Stimulated activated CD8-positive, alpha-beta memory T cell treated with anti-CD3 and anti-CD28 coated beads, Interleukin-15, amount 100 ng/mL, for 24 hours (primary cell): ENCODE measurements at regions not wholly inside any gene's neighbourhood (a gene's known extent, or its start where the extent isn't known, plus 50 kb on each side); places are given as distances from the start of the nearest gene placed in this dataset.
"Not testable (repeated sequence)": the region's sequence is repeated elsewhere in the genome, so short reads cannot be mapped to it uniquely, and the experiment has no call there.

ENCODE experiments used
- DNase-seq: peaks from one replicate; pipeline ENCODE4 v3.0.0-alpha.2; 2020; ENCODE audit warnings: low read depth

DNA sequence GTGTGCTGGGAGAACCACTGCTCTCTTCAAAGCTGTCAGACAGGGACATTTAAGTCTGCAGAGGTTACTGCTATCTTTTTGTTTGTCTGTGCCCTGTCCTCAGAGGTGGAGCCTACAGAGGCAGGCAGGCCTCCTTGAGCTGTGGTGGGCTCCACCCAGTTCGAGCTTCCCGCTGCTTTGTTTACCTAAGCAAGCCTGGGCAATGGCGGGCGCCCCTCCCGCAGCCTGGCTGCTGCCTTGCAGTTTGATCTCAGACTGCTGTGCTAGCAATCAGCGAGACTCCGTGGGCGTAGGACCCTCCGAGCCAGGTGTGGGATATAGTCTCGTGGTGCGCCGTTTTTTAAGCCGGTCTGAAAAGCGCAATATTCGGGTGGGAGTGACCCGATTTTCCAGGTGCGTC is 164.0 kb downstream of the HRH4 start:
- DNase-seq, result not testable (repeated sequence)

DNA sequence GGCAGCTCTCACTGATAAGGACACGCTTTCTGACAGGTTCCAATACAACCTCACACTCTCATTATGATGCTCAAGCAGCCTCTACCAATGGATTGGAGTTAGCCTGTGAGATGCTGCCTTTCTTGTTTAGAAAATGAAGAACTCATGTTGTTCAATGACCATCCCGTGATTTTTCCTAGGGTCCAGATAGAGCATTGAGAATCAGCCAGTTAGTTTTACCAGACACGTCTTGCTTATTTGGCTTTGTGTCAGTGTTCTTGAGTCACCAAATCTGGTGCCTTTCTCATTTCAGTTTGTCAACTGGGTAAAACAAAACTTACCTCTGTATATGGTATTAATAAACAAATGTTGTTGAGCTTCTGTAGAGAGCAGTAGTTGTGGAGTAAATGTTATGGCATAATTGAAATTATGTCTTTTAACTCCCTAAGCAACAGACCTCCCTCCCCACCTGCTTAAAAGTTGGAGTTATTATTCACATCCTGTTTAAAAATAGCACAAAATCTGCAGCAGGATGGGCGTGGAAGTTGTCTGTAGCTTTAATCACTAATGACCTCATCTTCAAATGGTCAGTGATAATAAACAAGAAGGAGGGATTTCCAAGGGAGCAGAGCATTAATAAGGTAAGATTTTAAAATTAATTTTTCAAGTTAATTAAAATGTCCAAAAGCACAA is 167.3 kb downstream of the HRH4 start:
- DNase-seq, result no peak

DNA sequence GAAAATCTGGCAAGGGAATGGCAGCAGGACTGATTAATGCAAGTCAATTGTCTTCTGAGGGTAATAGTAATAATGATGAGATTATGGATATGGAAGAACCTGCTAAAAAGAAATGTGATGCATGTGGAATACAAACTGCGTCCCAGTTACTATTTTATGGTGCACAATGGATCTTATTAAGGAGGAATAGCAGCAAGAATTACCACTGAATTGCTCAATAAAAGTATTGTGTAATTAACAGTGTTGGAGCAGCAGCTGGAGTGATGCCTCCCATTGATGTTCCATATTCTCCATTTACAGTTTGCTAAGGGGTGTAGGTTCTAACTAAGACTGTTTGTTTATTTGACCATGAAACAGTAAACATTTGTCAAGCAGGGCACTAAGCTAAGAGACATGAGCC is 167.9 kb downstream of the HRH4 start:
- DNase-seq, result no peak

DNA sequence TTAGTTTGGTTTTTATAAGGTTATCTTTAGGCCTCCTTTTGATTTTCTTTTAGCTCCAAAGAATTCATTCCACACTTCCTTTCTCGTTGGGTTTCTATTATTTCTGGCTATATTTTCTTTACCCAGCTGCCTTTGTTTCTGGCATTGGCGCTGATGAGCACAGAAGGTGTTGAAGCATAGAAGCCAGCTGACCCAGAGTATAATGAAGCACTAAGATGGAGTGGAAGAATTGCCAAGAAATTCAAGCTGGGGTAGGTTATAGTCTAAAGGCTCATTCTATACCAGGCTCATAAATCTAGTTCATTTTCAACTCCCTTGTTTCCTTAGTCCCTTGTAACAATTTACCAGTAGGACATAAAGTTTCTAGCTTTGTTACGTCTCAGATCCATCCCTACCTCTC is 169.5 kb downstream of the HRH4 start:
- DNase-seq, result no peak

DNA sequence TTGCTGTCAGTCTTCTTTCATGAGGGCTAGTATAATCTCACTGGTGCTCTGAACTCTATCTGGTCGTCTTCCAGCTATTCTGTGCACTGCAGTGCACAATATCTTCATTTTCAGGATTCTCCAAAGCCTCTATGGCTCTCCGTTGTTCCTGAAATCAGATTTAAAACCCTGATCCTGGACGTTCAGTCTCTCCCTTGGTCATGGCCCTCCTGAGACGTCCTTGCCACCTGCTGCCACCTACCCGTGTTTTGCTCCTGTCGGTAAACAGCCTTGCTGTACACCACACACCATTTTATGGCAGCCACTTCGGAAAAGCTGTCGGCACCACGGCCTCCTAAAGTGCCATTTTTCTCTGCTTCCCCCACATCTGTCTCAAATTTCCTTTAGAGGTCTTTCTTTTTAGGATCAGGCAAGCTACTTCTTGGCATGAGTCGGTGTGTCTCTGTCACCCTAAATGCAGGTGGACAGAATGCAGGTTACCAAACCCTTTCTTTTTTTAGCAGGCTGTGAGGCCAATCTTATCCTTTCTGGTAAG is 170.0 kb downstream of the HRH4 start:
- no peak for DNase-seq

DNA sequence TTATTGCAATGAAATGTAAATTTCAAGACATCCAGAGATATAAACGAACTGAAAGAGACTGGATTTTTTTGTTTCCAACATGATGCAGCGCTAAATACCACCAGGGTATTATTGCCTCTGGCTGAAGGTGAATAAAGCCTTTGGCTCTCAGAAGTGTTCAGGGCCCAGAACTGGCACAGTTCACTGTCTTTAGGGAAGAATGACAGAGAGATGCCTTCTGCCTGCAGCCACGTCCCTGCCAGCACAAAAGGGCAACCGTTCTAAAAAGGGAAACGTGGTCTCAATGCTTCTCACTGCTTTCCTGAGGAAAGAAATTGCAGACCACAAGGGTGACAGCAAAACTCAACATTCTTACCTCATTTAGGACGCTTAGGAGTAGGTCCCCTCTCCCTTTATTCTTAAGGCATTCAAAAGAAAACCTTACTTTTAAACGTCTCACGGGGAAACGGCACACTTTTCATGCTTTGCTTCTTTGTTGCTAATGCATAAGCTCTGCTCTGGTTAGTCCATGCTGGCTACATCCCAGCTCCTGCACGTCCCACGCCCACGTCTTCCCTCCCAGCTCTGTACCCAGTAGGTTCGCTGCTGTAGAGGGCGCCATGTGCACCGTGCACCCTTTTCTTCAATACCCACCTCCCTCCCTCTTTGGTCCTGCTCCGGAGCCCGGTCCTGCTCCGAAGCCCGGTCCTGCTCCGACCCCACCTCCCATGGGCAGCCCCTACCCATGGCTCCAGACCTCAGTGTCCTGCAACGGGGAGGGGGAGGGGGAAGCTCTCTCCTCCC is 171.0 kb downstream of the HRH4 start:
- no peak for DNase-seq

DNA sequence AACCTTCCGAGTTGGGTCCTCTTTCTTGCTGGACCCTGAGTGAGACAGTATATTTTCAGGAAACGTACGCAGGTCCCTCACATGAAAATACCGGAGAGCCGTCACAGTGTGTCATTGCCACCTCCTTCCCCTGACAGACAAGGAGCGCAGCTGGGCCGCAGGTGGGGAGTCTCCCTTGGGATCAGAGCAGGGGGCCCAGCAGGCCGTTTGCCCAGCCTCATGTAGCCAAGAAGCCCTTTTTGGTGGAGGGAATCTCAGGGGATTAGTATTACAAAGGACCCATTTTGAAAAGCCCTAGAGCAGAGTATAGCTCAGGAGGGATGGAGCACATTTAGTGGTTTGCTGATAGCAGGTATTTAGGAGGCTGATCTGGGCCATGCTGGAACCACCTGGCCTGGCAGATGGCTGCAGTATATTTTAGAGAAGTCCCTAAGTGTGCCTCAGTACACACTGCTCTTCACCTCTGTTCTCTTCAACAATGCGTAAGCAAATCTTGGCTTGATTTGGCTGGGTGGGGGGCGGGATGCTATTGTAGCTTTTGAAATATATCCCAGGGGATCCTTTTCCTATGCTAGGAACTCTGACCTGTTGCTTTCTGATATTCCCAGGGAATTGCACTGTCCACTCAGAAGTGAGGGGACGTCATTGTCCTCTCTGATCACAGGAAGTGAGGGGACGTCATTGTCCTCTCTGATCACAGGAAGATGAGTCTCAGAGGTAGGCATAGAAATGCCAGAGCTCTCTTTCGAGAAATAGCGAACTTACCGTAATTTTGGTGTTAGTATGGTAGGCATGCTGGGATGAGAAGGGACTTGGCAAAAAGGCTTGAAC is 171.9 kb downstream of the HRH4 start:
- DNase-seq, result no peak

DNA sequence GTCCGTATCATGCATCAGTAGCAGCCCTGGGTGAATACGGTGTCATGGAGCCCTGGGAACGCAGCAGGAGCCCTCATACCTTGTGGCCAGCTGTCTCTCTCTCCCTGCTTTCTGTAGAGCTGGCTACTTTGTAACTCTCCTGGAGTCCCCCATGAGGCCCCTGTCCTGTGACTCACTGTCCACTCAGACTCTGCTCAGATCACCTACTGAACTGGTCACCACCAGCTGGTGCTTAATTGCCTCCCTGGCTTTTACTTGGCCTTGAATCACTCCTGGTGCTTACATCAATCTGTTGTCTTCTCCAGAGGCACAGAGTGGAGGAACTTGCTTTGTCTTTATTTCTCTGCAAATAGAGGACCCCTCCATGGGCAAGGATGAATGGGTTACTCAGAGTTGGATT is 172.7 kb downstream of the HRH4 start:
- no peak for DNase-seq

DNA sequence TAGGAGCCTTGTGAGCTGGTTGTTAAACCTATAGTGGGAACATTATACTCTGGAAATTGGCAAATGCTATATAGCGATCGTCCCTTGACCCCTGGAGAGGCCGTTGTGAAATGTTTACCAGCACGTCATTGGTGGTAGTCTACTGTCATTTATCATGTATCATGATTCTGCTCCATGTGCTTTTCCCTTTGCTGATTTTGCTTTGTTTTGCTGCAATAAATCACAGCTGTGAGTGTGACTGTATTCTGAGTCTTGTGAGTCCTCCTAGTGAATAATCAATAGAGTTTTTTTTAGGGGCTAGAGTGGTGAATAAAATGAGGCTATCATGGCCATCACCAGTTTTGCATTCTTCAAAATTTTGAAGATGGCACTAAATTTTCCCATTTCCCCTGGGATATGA is 189.1 kb downstream of the HRH4 start:
- DNase-seq, result no peak

DNA sequence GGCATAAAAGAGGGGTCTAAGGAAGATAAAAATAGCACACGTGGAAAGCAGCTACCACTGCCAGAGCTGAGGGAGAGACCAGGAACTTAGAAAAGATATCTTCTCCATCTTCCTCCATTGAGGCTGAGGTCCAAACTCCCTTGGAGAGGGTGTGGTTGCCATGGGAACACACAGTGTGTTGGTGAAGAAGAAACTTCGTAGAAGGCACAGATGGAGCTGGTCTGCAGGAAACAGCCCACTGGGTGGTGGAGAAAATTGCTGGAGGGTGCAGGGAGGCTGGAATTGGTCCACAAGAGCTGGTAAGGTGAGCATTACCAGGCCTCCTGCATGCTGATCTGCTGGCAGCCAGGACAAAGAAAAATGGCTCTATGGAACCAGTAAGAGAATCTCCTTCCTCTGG is 191.0 kb downstream of the HRH4 start:
- no peak for DNase-seq

DNA sequence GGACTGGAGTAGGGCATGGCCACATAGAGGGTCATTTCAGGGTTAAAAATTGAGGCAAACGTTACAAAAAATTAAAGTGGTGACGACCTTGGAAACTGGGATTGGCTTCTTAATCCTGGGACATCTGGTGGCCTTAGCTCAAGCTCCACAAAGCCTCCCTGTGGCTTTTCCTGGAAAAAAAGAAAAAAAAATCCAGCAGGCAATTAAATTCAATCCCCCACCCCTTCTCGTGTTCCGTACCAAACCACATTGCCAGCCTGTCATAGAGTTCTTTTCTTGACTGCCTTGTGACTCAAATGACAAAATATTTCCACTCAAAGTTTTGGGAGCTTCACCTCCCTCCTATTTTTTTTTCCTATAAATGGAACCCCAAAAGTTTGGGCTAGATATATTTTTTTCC is 195.6 kb downstream of the HRH4 start:
- no peak for DNase-seq

DNA sequence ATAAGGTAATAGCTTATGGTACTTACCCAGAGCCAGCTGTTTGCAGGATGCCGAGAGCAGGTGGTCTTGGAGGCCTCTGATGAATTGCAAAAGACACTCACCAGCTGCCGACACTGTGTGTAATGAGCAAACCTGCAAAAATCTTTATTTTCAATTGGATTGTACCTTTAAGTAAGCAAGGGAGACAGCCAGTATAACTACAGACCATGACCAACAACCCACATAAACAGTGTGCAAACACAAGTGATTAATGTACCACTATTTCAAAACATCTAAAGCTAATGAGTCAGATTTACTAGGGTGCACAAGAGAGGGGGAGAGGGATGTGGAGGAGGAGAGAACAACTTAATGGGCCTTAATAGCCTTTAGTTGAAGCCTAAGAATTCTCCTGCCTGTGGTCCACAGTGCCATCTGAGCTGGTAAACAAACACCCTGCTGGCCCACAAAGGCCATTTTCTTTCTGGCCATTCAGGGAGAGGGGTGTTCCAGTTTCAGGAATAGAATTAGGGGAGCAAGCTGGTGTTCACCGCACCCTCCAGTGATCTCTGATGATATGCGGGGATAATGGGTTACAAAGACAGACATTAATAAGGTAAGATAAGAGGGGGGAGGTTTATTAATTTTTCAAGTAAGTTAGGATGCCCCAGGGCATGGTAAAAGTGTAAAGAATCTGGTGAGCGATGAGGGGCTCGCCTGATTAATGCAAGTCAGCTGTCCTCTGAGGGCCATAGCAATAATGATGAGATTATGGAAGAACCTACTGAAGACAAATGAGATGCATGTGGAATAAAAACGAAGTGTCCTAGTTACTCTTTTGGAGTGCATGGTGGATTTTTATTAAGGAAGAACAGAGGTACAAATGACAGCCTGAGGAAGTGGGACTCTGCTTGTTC is 196.4 kb downstream of the HRH4 start:
- DNase-seq, result no peak

DNA sequence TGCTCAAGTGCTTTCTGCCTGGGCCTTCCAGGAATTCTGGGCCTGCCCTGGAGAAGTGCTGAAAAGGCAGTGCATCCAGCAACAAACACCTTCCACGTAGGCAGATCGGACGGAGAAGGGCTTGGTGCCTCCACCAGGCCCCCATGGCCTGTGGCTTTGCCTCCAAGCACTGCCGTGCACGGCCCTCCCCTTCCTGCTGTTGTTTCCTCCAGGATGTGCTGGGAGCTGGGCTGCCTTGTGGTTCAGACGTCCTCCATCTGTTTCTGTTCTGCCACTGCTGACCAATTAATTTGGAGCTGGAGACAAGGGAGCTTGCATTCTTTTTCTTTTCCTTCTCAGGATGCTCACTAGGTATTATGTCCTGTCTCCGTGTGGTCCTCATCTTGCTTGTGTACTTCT is 197.0 kb downstream of the HRH4 start:
- no peak for DNase-seq

DNA sequence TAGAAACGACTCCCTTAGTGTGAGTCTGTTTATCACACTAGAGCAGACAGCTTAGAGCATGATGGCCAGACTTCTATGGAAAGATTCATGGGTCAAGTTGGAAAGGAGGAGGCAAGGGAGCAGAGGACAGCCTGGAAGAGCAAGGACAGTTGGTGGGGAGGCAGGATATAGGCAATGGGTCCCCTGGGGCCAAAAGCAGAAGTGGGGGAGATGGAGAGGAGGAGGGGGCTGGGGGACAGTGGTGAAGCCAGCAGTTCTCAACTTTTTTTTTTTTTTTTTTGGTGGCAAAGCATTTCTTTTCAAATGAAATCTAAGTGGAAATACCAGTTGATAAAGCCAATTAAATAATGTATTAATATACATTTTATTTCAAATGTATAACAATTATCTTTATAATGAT is 197.9 kb downstream of the HRH4 start:
- no peak for DNase-seq

DNA sequence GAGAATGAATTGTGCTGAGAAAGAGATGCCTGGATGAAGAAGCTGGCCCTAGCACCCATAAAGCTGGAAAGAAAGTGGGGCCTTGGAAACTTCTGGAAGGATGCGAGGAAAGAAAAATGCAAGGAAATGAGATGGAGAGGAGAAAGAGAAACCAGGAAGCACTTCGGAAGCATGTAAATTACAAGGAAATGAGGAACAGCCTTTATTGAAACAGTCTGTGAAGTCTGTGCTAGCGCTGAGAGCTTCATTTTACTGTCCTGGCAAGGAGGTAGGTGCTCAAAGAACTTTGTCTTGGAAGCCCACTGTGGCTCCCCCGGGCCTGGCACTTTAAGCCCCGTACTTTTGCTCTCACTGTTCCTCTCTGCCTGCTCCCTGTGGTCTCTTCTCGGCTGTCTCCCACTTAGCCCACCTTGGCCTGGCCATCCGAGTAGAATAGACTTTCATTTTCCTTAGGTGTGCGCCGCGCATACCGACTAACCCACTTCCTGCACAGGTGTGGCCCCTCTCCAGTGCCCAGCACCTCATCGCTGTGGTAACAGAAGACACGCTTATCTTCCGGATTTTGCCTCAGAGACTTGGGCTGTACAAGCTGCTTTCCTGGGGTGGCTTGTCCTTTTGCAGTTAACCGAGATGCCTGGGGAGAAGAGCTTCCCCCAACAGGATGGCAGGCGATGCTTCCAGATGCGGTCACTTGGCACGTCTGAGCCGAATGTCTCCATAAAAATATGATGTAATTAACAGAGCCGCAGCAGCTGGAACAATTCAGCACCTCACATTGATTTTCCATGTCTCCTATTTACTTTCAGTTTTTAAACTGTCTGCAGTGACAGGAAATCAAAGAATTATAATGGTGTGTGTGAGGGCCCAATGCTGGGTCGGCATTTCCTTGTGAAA is 199.6 kb downstream of the HRH4 start:
- DNase-seq, result no peak

DNA sequence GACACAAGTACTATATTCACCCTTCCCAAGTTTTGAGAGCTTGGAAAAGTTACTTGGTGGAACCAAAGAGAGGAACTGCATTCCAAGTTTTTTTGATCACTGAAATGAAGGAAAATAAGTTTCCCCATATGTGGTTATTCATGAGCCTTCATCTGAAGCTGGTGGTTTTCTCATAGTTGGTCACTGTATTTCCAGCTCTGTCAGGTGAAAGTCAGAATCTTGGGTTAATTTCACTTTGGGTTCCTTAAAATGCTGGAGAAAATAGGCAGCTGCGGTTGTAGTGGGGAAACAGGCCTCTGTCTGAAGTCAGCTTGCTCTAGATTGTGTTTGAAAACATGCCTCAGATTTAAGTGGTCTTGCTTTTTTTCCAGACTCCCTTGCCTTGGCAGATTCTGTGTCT is 200.5 kb downstream of the HRH4 start:
- DNase-seq, result no peak

DNA sequence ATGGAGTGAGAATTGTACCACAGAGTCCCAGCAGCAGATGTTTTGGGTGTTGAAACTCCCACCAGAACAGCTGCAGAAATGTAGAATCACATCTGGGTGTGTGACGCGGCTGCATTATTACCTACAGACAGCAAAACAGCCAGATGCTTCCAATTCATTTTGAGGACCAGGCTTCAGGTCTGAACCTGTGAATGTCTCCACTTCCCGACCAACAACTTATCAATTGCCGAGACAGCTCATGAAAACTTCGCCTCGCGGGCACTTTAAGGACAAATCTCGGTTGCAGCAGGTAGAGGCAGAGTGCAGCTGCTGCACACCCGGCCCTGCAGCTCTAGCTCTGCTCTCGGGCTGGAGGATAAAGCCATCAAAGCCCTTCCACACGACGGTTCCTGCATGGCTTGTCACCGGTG is 202.0 kb downstream of the HRH4 start:
- no peak for DNase-seq

DNA sequence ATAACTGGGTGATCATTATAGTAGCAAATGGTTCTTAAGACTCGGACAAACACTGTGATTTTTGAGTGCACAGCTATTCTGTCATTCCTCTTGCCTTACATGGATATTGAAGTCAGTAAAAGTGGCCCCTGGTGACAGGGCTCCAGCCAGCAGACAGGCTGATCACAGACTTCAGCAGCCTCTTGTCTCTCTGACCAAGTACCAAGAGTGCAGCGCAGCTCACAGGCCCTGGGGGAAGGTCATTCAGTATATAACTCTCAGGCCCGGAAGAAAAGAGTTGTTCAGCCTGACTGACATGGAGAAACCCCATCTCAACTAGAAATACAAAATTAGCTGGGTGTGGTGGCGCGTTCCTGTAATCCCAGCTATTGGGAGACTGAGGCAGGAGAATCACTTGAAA is 202.6 kb downstream of the HRH4 start:
- no peak for DNase-seq

DNA sequence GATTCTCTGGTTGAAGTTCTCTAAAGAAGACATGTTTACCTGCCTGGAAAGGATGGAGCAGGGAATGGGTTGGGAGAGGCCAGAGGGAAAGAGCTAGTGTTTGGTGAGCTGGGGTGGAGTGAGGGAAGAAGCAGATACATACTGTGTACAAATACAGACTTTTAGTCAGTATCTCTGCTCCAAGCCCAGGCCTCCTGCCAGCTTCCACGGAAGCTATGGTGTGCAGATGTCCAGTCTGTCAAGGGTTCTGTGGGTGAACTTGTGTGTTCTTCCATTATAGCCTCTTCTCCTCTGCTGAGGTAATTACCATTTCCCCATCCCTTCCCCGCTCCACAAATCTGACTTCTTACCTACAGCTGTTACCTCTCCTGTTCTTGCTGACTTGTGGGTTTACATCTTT is 208.6 kb downstream of the HRH4 start:
- DNase-seq, result no peak

DNA sequence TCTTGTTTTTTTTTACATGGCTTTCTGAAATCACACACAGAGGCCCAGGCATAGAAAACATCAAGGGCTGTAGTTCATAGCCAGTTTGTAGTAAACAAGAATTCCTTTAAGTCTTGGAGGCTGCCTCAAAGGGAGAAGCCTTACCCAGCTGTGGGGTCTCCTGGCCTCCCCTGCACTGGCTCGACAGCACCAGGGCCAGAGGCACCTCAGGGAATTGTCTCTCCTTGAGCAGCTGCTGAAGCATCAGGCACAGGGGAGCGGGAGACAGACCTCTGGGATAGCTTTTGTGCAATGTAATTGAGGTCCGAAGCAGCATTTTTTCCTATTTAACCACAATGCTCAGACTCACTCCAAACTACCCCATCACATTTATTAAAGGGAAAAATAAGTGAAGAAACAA is 209.1 kb downstream of the HRH4 start:
- DNase-seq, result no peak
